Endothelial cell of umbilical vein (primary cell): ENCODE measurements at regions not wholly inside any gene's neighbourhood (a gene's known extent, or its start where the extent isn't known, plus 50 kb on each side); places are given as distances from the start of the nearest gene placed in this dataset.

ENCODE experiments used
- BruUV-seq: library from RNA; stranded (reverse); fragments of 400-500 nt; replicated peaks from 2 replicates; lab custom pipeline; 2021; lab: Mats Ljungman, UMichigan
- CTCF ChIA-PET: fragments of 300-600, 350-600 bp; sonication (Branson Sonifier 250); formaldehyde crosslinking; loops from one replicate; lab custom pipeline; 2021; ENCODE audit warnings: antibody characterized with exemption, inconsistent platforms; lab: Charles Lee
- POLR2A ChIA-PET: fragments of 300-600, 350-600 bp; sonication (Branson Sonifier 250); formaldehyde crosslinking; loops from one replicate; lab custom pipeline; 2021; ENCODE audit warnings: antibody characterized with exemption, inconsistent platforms; lab: Charles Lee
- DNase-seq: peaks from one replicate; pipeline ENCODE4 v3.0.0-alpha.2; 2011; ENCODE audit warnings: low read depth, low spot score
- FAIRE-seq: peaks from 2 replicates; lab custom pipeline; 2011; peaks lifted over from hg19 to GRCh38; lab: Jason Lieb, UNC
- H2AFZ ChIP-seq: 2 replicates; pipeline ENCODE4 v1.6.0; 2012; ENCODE audit warnings: low read depth, low read length, control low read depth, inconsistent platforms
- H3K27ac ChIP-seq: 2 replicates; pipeline ENCODE4 v1.5.1; 2011; ENCODE audit warnings: low read depth, mild to moderate bottlenecking, control low read depth, low read length, moderate library complexity; ENCODE audit not compliant: insufficient read depth
- H3K27me3 ChIP-seq, 2 experiments: 2 replicates each; pipeline versions ENCODE4 v1.6.0 to v1.6.1; 2011; ENCODE audit warnings: low read length in 2 of 2, mixed read lengths in 1 of 2; ENCODE audit not compliant: control insufficient read depth in 2 of 2, insufficient read depth in 2 of 2
- H3K36me3 ChIP-seq, 2 experiments: 2 replicates in 1 of 2; 3 replicates in 1 of 2; pipeline ENCODE4 v1.5.1; 2011; ENCODE audit warnings: low read length in 2 of 2, mild to moderate bottlenecking in 1 of 2, moderate library complexity in 1 of 2; ENCODE audit not compliant: control insufficient read depth in 2 of 2, insufficient read depth in 2 of 2; ENCODE audit errors: extremely low read depth in 1 of 2
- H3K4me1 ChIP-seq: 3 replicates; pipeline ENCODE4 v1.5.1; 2011; ENCODE audit warnings: mild to moderate bottlenecking, low read length; ENCODE audit not compliant: control insufficient read depth, insufficient read depth; ENCODE audit errors: extremely low read depth
- H3K4me2 ChIP-seq: 2 replicates; pipeline ENCODE4 v1.6.1; 2011; ENCODE audit warnings: low read length, control low read depth, mixed read lengths; ENCODE audit not compliant: insufficient read depth
- H3K4me3 ChIP-seq, 3 experiments: fragments of 200-600 bp in 1 of 3; sonication (generic), shearing (Covaris generic) in 1 of 3; replicated peaks in 1 of 3; 2 replicates each; pipeline ENCODE4 v1.5.1; 2011 to 2016; ENCODE audit warnings: control low read depth in 3 of 3, low read length in 3 of 3, mild to moderate bottlenecking in 2 of 3, inconsistent platforms in 1 of 3, low read depth in 1 of 3, moderate library complexity in 1 of 3; ENCODE audit not compliant: insufficient read depth in 1 of 3
- H3K79me2 ChIP-seq: 2 replicates; pipeline ENCODE4 v1.6.0; 2012; ENCODE audit warnings: low read length, inconsistent platforms; ENCODE audit not compliant: control insufficient read depth, insufficient read depth
- H3K9ac ChIP-seq: replicated peaks from 2 replicates; pipeline ENCODE3; 2011; ENCODE audit warnings: low read length, control low read depth; ENCODE audit not compliant: insufficient read depth; ENCODE audit errors: extremely low read depth
- H3K9me1 ChIP-seq: replicated peaks from 3 replicates; pipeline ENCODE4 v1.6.0; 2011; ENCODE audit warnings: mild to moderate bottlenecking, low read length; ENCODE audit not compliant: control insufficient read depth, insufficient read depth; ENCODE audit errors: extremely low read depth
- H3K9me3 ChIP-seq: replicated peaks from 2 replicates; pipeline ENCODE4 v1.5.1; 2012; ENCODE audit warnings: low read length, inconsistent platforms; ENCODE audit not compliant: control insufficient read depth, insufficient read depth
- H4K20me1 ChIP-seq: replicated peaks from 2 replicates; pipeline ENCODE3; 2011; ENCODE audit warnings: mild to moderate bottlenecking, low read length; ENCODE audit not compliant: control insufficient read depth, insufficient read depth; ENCODE audit errors: extremely low read depth
- CTCF ChIP-seq, 2 donors: IDR thresholded peaks; 1 replicate in 1 of 2; 2 replicates in 1 of 2; pipeline ENCODE4 v1.5.1; 2011; ENCODE audit warnings: low read length in 2 of 2, mild to moderate bottlenecking in 2 of 2, moderate library complexity in 2 of 2, control low read depth in 1 of 2, inconsistent platforms in 1 of 2, low read depth in 1 of 2; ENCODE audit not compliant: insufficient read depth in 1 of 2; ENCODE audit errors: extremely low read depth in 1 of 2
- EZH2 ChIP-seq: IDR thresholded peaks from 2 replicates; pipeline ENCODE4 v1.6.1; 2012; ENCODE audit warnings: borderline replicate concordance, low read depth, mild to moderate bottlenecking, moderate library complexity, low read length, inconsistent platforms; ENCODE audit not compliant: severe bottlenecking
- FOS ChIP-seq: IDR thresholded peaks from 2 replicates; pipeline ENCODE4 v1.6.1; 2011; ENCODE audit warnings: mild to moderate bottlenecking, low read length, moderate library complexity, borderline replicate concordance; ENCODE audit not compliant: insufficient read depth
- GATA2 ChIP-seq: IDR thresholded peaks from 2 replicates; pipeline ENCODE4 v1.7.0; 2011; ENCODE audit warnings: low read depth, mild to moderate bottlenecking, moderate library complexity, mixed read lengths, low read length; ENCODE audit not compliant: insufficient read length, insufficient read depth
- JUN ChIP-seq: IDR thresholded peaks from 2 replicates; pipeline ENCODE4 v1.6.1; 2011; ENCODE audit warnings: borderline replicate concordance, low read depth; ENCODE audit not compliant: insufficient read length, insufficient read depth
- MYC ChIP-seq: IDR thresholded peaks from one replicate; pipeline ENCODE4 v1.6.1; 2011; ENCODE audit warnings: mild to moderate bottlenecking, low read depth, low read length
- POLR2A ChIP-seq: IDR thresholded peaks from 2 replicates; pipeline ENCODE4 v1.6.1; 2012; ENCODE audit warnings: low read depth, mild to moderate bottlenecking, control low read depth, low read length
- POLR2AphosphoS5 ChIP-seq: IDR thresholded peaks from 2 replicates; pipeline ENCODE4 v1.6.1; 2012; ENCODE audit warnings: low read depth, mild to moderate bottlenecking, control low read depth, low read length, moderate library complexity; ENCODE audit not compliant: insufficient read depth
- dilution Hi-C: fragments of 300-500 bp; cut with MboI; formaldehyde crosslinking; loops from one replicate; pipeline ENCODE4 v1.15.0; 2019; ENCODE audit warnings: low sequenced_read_pairs; ENCODE audit not compliant: extremely low pct_ligation_motif_present
- intact Hi-C: fragments of 100-400 bp; cut with micrococcal nuclease; formaldehyde crosslinking; loops from one replicate; pipeline ENCODE4 v1.10.0; 2022
- TF ChIP-seq, protein P1 (sequence below): IDR thresholded peaks from 2 replicates; pipeline ENCODE4 v1.6.1; 2011; ENCODE audit not compliant: insufficient read depth, insufficient read length

GRCh38 chr5:98106116-98107031, 667.1 kb upstream of the RGMB start:
- peak; percentile 42 for DNase-seq
- Histone ChIP-seq H3K9me3 (no peaks in the 10 kb centered on the region), H3K9me1 (no peaks in the 10 kb centered on the region), H3K79me2 (no peaks in the 10 kb centered on the region), H3K36me3 (no peaks in the 10 kb centered on the region), H3K4me1 (peaks cover 40% of the 10 kb centered on the region), H3K4me2 (no peak overlapping the region), H3K4me3 (no peak overlapping the region), H2AFZ (no peak overlapping the region), H3K27ac (no peak overlapping the region), H3K27me3 (no peaks in the 10 kb centered on the region), H4K20me1 (no peaks in the 10 kb centered on the region), H3K9ac (no peak overlapping the region)
- intact Hi-C loops = loop anchor here (5.0 kb wide), 1 partner anchor 666 kb away; the partner anchor contains the start of gene RGMB
- ChIA-PET POLR2A (no interaction called here), CTCF (interaction anchor here (1.3 kb wide), 1 partner anchor 86 kb away, joined by 3 read pairs; no protein-coding TSS in a partner anchor)
- dilution Hi-C loops = no loop called here
- BruUV-seq = no TSS peak
- TF ChIP-seq EZH2 (no peak), JUN (no peak), FOS (no peak), POLR2AphosphoS5 (no peak), POLR2A (no peak), CTCF (IDR thresholded peaks at IDR 0.05; ENCODE audit: extremely low read depth in 1 of 2, insufficient read depth in 1 of 2, low read depth in 1 of 2, low read length in 2 of 2) (no peak), MYC (no peak), GATA2 (no peak)
- TF ChIP-seq, protein P1, sequence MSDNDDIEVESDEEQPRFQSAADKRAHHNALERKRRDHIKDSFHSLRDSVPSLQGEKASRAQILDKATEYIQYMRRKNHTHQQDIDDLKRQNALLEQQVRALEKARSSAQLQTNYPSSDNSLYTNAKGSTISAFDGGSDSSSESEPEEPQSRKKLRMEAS = no peak
- no peak for FAIRE-seq
